ENCODE measurements at regions not wholly inside any gene's neighbourhood (a gene's known extent, or its start where the extent isn't known, plus 50 kb on each side); places are given as distances from the start of the nearest gene placed in this dataset.

GRCh38 chr2:13218205-13218604 is 501.5 kb downstream of the TRIB2 start:
- POLR2A ChIA-PET: no interaction called here
- DNase-seq (ENCODE audit: low read depth in 1 of 2, low spot score in 1 of 2) (no peak), FAIRE-seq (no peak), ATAC-seq (no peak)
- no peak for TF ChIP-seq MAFK (IDR thresholded peaks at IDR 0.05; ENCODE audit: partially characterized antibody)
- no peak for TF ChIP-seq CBX2 (IDR thresholded peaks at IDR 0.05; ENCODE audit: borderline replicate concordance, low read depth)
- TF ChIP-seq KDM1A (IDR thresholded peaks at IDR 0.05; ENCODE audit: low read depth): no peak
- no peak for TF ChIP-seq BCL3 (IDR thresholded peaks at IDR 0.05)
- no peak for TF ChIP-seq EP300 (IDR thresholded peaks at IDR 0.05)
- TF ChIP-seq CEBPB (IDR thresholded peaks at IDR 0.05): no peak
- no peak for TF ChIP-seq MYC (IDR thresholded peaks at IDR 0.05; ENCODE audit: borderline replicate concordance, low read length)
- TF ChIP-seq, protein P1, sequence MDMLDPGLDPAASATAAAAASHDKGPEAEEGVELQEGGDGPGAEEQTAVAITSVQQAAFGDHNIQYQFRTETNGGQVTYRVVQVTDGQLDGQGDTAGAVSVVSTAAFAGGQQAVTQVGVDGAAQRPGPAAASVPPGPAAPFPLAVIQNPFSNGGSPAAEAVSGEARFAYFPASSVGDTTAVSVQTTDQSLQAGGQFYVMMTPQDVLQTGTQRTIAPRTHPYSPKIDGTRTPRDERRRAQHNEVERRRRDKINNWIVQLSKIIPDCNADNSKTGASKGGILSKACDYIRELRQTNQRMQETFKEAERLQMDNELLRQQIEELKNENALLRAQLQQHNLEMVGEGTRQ (IDR thresholded peaks at IDR 0.05): no peak
- TF ChIP-seq TP53 (CRISPR knock-in tag; IDR thresholded peaks at IDR 0.05): no peak
- no peak for TF ChIP-seq ELK1 (IDR thresholded peaks at IDR 0.05; ENCODE audit: low read depth, low read length)
- TF ChIP-seq JUNB (IDR thresholded peaks at IDR 0.05): no peak
- TF ChIP-seq, protein P2, sequence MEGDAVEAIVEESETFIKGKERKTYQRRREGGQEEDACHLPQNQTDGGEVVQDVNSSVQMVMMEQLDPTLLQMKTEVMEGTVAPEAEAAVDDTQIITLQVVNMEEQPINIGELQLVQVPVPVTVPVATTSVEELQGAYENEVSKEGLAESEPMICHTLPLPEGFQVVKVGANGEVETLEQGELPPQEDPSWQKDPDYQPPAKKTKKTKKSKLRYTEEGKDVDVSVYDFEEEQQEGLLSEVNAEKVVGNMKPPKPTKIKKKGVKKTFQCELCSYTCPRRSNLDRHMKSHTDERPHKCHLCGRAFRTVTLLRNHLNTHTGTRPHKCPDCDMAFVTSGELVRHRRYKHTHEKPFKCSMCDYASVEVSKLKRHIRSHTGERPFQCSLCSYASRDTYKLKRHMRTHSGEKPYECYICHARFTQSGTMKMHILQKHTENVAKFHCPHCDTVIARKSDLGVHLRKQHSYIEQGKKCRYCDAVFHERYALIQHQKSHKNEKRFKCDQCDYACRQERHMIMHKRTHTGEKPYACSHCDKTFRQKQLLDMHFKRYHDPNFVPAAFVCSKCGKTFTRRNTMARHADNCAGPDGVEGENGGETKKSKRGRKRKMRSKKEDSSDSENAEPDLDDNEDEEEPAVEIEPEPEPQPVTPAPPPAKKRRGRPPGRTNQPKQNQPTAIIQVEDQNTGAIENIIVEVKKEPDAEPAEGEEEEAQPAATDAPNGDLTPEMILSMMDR (IDR thresholded peaks at IDR 0.05): no peak
- no peak for TF ChIP-seq ZC3H11A (IDR thresholded peaks at IDR 0.05)
- H3K27ac ChIP-seq: no peak overlapping the region
- H3K4me2 ChIP-seq: no peak overlapping the region
- no peaks in the 10 kb centered on the region for H3K4me1 ChIP-seq
- H3K4me3 ChIP-seq: no peak overlapping the region
- no peaks in the 10 kb centered on the region for H3K9me3 ChIP-seq
- CTCF ChIA-PET: no interaction called here

GRCh38 chr2:13227578-13227977 is 510.8 kb downstream of the TRIB2 start:
- CTCF ChIA-PET: interaction anchor here (0.6 kb wide), 1 partner anchor 29 kb away, joined by 3 read pairs; no protein-coding TSS in a partner anchor
- no peak for ATAC-seq
- no peak for TF ChIP-seq HOXA7 (CRISPR knock-in tag; IDR thresholded peaks at IDR 0.05)
- TF ChIP-seq NPAS2 (CRISPR knock-in tag; IDR thresholded peaks at IDR 0.05; ENCODE audit: borderline replicate concordance): no peak
- TF ChIP-seq EHF (CRISPR knock-in tag; IDR thresholded peaks at IDR 0.05): no peak
- no peak for TF ChIP-seq PHF8 (IDR thresholded peaks at IDR 0.05; ENCODE audit: borderline replicate concordance, low read depth)
- TF ChIP-seq CHD2 (IDR thresholded peaks at IDR 0.05; ENCODE audit: low read length, partially characterized antibody): no peak
- TF ChIP-seq, protein P3, sequence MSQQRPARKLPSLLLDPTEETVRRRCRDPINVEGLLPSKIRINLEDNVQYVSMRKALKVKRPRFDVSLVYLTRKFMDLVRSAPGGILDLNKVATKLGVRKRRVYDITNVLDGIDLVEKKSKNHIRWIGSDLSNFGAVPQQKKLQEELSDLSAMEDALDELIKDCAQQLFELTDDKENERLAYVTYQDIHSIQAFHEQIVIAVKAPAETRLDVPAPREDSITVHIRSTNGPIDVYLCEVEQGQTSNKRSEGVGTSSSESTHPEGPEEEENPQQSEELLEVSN (IDR thresholded peaks at IDR 0.05; ENCODE audit: borderline replicate concordance, low read depth): no peak
- no peak for TF ChIP-seq SREBF2 (IDR thresholded peaks at IDR 0.05)
- no peak for TF ChIP-seq EP300 (IDR thresholded peaks at IDR 0.05)
- no peak for TF ChIP-seq FOSL2 (IDR thresholded peaks at IDR 0.05)
- TF ChIP-seq FOSL2 (CRISPR knock-in tag; IDR thresholded peaks at IDR 0.05): no peak
- no peak for TF ChIP-seq JUNB (IDR thresholded peaks at IDR 0.05)
- TF ChIP-seq, protein P1 (IDR thresholded peaks at IDR 0.05): no peak
- TF ChIP-seq CHD4 (IDR thresholded peaks at IDR 0.05; ENCODE audit: borderline replicate concordance): no peak
- TF ChIP-seq TFCP2L1 (CRISPR knock-in tag; IDR thresholded peaks at IDR 0.05): no peak
- no peak for TF ChIP-seq RARB (CRISPR knock-in tag; IDR thresholded peaks at IDR 0.05)
- no peak for TF ChIP-seq RCOR1 (IDR thresholded peaks at IDR 0.05; ENCODE audit: low read depth, low read length)
- TF ChIP-seq BCL3 (IDR thresholded peaks at IDR 0.05): no peak

More at GRCh38 chr2:13227578-13227977, 510.8 kb downstream of the TRIB2 start:
- POLR2A ChIA-PET: no interaction called here
- no peak overlapping the region for H3K27ac ChIP-seq
- H3K4me1 ChIP-seq: no peaks in the 10 kb centered on the region
- H3K4me2 ChIP-seq: no peak overlapping the region
- WGBS (ENCODE audit: missing lambda C conversion rate): 1% methylated on average over 5 of the region's 5 CpGs
- no peak overlapping the region for H3K4me3 ChIP-seq
- no peak for DNase-seq (ENCODE audit: low read depth in 1 of 2, low spot score in 1 of 2)
- no peaks in the 10 kb centered on the region for H3K9me3 ChIP-seq
- no peak for FAIRE-seq

All from A549 (cell line).